GM18909 (cell line): ENCODE measurements at regions not wholly inside any gene's neighbourhood (a gene's known extent, or its start where the extent isn't known, plus 50 kb on each side); places are given as distances from the start of the nearest gene placed in this dataset.
A peak's percentile ranks its signal among the peaks of the same experiment; 100 is the strongest.
"Not testable (repeated sequence)": the region's sequence is repeated elsewhere in the genome, so short reads cannot be mapped to it uniquely, and the experiment has no call there.

Experiments
- ATAC-seq: cut with Tn5 transposase; IDR thresholded peaks from one replicate; pipeline ENCODE4 v1.9.1; 2021; ENCODE audit warnings: mild to moderate bottlenecking; ENCODE audit not compliant: unreplicated experiment, poor library complexity

GRCh38 chr7:119630406-119630969 is 642.5 kb upstream of the KCND2 start:
- no peak for ATAC-seq

- ATAC-seq, result not testable (repeated sequence)
Observed at GRCh38 chr7:119633812-119634211, 639.2 kb upstream of the KCND2 start.

- ATAC-seq, result no peak
Observed at GRCh38 chr7:119640326-119640725, 632.6 kb upstream of the KCND2 start.

- no peak for ATAC-seq
Observed at GRCh38 chr7:119640861-119641260, 632.1 kb upstream of the KCND2 start.

DNA sequence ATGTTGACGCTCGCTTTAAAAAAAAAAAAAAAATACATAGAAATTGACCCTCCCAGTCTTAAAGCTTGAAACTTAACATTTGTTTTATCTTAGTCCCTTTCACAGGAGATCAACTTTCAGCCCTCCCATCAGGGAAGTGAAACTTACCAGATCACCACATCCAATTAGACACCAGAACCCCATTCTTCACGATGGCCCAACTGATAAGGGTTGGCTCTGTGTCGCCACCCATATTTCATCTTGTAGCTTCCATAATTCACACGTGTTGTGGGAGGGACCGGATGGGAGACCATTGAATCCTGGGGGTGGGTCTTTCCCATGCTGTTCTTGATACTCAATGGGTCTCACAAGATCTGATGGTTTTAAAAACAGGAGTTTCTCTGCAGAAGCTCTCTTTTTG is 629.4 kb upstream of the KCND2 start:
- ATAC-seq, result no peak

GRCh38 chr7:119647286-119647685 is 625.7 kb upstream of the KCND2 start:
- ATAC-seq, result no peak

- ATAC-seq, result not testable (repeated sequence)
Observed at GRCh38 chr7:119648752-119649151, 624.2 kb upstream of the KCND2 start.

GRCh38 chr7:119660080-119660479 is 612.9 kb upstream of the KCND2 start:
- no peak for ATAC-seq

DNA sequence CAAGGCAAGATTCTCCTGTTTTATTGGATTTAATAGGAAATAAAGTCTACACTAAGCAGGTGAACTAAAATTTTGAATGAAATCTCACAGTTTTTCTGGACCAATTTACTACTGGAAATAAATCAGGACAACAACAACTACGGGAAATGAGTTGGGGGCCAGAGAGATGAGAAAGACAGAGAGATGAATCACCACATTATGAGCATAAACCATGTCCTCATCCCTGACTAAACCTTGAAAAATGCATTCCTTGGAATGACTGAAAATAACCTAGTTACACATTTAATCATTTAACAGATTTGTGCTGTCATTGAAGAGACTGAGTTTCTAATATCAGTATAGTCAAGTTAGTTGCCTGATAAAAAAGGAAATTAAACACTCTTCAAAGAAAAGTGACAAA is 608.4 kb upstream of the KCND2 start:
- no peak for ATAC-seq

GRCh38 chr7:119665796-119666195 is 607.2 kb upstream of the KCND2 start:
- ATAC-seq, result no peak

DNA sequence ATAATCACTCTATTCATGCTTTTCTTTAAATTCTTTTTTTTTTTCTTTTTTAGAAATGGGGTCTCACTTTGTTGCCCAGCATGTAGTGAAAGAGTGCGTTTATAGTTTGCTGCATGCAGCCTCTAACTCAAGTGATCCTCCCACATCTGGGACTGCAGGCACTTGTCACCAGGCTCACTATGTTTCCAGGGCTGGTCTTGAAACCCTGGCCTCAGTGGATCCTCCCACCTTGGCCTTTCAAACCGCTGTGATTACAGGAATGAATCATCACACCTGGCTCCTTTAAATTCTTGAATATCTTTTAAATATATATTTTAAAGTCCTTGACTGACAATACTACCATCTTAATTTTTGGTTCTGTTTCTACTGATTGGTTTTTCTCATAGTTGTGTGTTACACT is 591.6 kb upstream of the KCND2 start:
- no peak for ATAC-seq

- no peak for ATAC-seq
Observed at GRCh38 chr7:119684763-119685162, 588.2 kb upstream of the KCND2 start.

- no peak for ATAC-seq
Observed at GRCh38 chr7:119685906-119686305, 587.1 kb upstream of the KCND2 start.

DNA sequence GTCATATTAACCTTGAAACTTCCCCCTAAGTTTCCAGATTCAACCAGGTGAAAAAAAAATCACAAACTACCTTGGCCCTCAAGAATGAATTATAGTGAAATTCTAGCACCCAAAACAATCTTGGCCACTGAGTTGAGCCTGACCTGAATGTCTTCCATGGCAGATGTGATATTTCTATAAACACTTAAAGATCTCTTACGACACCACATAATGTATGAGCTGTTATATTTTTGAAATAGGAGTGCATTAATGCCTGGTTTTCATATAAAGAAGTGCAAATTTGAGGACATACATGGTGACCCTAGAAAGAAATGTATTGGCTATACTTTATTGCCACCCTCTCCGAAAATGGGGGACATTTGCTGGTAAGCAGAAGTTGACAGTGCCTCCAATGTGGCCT is 584.1 kb upstream of the KCND2 start:
- no peak for ATAC-seq

- ATAC-seq, result no peak
Observed at GRCh38 chr7:119692541-119692940, 580.4 kb upstream of the KCND2 start.

GRCh38 chr7:119694506-119694905 is 578.5 kb upstream of the KCND2 start:
- ATAC-seq, result no peak

DNA sequence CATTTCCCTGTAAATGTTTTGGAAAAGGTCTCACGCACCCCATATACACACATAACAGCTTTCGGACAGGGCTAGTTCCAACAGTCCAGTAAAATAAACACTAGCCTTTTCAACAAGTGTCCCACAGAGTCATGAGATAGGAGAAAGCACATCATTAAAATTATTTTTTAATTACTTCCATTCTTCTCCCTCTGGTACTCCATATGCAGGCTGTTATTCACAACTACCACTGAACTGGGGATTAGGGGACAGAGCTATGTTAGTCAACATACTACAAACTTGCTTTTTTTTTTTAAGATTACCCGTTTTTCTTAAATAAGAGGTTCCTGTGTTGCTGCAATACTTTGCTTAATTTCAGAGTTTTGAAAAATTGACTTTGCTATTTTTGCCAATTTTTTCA is 576.6 kb upstream of the KCND2 start:
- no peak for ATAC-seq

DNA sequence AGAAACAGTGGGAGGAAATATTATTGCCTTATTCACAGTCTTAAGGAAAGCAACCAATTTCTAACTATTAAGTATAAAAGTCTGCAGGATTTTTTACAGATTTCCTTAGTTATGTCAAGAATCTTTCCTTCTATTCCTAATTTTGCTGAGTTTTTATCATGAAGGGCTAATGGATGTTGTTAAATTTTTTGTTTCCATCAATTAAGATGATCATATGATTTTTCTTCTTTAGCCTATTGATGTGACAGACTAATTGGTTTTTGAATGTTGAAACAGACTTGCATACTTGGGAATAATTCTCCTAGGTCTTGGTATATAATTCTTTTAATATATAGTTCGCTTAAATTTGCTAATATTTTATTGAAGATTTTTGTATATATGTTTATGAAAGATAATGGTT is 569.1 kb upstream of the KCND2 start:
- no peak for ATAC-seq

DNA sequence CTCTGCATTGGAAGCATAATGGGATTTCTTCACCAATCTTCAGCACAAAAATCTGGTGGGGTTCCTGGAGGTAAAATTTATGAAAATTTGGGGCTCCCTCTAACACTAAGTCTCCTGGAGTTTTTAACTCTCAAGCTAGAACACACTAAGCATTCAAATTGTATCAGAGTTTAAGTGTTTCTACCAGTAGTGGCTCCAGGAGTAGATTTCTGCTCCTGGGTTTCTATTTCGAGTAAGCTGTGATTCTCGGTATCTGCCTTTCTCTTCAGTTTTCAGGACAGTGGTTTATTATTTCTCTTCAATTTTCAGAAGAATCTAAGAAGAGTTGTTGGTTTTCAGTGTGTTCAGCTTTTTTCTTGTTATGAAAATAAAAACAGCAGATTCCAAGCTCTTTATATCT is 566.4 kb upstream of the KCND2 start:
- ATAC-seq, result no peak

DNA sequence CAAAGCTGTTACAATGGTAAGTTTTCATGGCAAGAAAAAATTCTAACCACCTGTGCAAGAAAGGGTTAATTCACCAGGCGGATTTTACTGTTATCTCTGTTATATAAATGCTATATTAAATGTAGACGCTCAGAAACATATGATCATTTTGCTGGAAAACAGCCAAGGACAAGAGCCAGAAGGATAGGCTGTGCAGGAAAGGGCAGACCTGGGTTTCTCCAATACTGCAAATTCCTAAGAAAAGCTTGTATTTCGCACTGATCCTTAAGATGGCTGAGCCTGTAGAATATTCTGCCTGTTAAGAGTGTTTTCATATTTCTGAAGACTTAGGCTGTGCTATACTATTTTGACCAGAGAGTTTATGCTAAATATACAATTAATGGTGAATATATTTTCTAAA is 564.1 kb upstream of the KCND2 start:
- no peak for ATAC-seq

DNA sequence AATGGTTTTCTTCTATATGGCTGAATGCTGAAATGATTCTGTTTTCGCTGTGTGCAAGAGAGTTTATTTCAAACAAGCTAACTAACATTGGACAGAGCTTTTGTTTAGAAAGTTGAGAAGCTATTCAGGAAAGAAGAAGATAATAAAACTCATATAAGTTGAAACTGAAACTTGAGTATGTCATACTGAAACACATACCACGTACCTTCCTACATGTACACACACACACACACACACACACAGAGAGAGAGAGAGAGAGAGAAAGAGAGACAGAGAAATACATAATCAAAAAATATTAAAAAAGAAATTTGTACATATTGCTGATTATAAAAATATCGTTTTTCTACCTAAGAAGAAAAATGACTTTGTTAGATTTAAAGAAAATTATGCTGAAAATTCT is 561.9 kb upstream of the KCND2 start:
- peak; percentile 82 for ATAC-seq

DNA sequence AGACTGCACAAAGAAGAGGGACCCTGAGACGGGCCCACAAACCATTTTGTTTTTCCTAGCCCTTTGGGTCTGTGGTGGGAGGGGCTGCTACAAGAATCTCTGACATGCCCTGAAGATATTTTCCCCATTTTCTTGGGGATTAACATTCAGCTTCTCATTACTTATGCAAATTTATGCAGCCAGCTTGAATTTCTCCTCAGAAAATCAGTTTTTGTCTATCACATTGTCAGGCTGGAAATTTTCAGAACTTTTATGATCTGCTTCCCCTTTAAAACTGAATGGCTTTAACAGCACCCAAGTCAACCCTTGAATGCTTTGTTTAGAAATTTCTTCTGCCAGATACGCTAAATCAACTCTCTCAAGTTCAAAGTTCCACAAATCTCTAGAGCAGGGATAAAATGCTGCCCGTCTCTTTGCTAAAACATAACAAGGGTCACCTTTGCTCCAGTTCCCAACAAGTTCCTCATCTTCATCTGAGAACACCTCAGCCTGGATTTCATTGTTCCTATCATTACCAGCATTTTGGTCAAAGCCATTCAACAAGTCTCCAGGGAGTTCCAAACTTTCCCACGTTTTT is 560.0 kb upstream of the KCND2 start:
- no peak for ATAC-seq

GRCh38 chr7:119713606-119714005 is 559.4 kb upstream of the KCND2 start:
- no peak for ATAC-seq
